ENCODE measurements at regions not wholly inside any gene's neighbourhood (a gene's known extent, or its start where the extent isn't known, plus 50 kb on each side); places are given as distances from the start of the nearest gene placed in this dataset.

GRCh38 chr3:159887168-159887567 is 101.5 kb upstream of the IL12A start:
- no peak overlapping the region for H3K27ac ChIP-seq
- no peak for TF ChIP-seq POLR2A (IDR thresholded peaks at IDR 0.05)
- TF ChIP-seq CTCF (IDR thresholded peaks at IDR 0.05) = no peak
- 85% methylated on average over 4 of the region's 5 CpGs for WGBS (ENCODE audit: insufficient coverage, low coverage, low lambda C conversion rate, missing lambda C conversion rate)
- DNase-seq (no peak), ATAC-seq (no peak)
- H3K4me3 ChIP-seq = no peak overlapping the region
- H3K27me3 ChIP-seq = no peaks in the 10 kb centered on the region
- no peaks in the 10 kb centered on the region for H3K9me3 ChIP-seq
- no peaks in the 10 kb centered on the region for H3K4me1 ChIP-seq
- no peaks in the 10 kb centered on the region for H3K36me3 ChIP-seq
- intact Hi-C loops (cut with DNase I) = loop anchor here (5.0 to 10.0 kb wide), 2 partner anchors 118 to 120 kb away; no protein-coding TSS in a partner anchor

- ATAC-seq (no peak), DNase-seq (no peak)
- Histone ChIP-seq H3K27me3 (no peaks in the 10 kb centered on the region), H3K36me3 (peaks cover 0 to 2% (median 0%) of the 10 kb centered on the region in 4 donors), H3K9me3 (no peaks in the 10 kb centered on the region), H3K4me1 (no peaks in the 10 kb centered on the region), H3K27ac (no peak overlapping the region), H3K4me3 (no peak overlapping the region)
- intact Hi-C loops (cut with DNase I) = loop anchor here (5.0 to 10.0 kb wide), 2 partner anchors 117 to 119 kb away; no protein-coding TSS in a partner anchor
- 73% methylated on average over 3 of the region's 3 CpGs for WGBS (ENCODE audit: insufficient coverage, low coverage, low lambda C conversion rate, missing lambda C conversion rate)
- no peak for TF ChIP-seq CTCF (IDR thresholded peaks at IDR 0.05)
- no peak for TF ChIP-seq POLR2A (IDR thresholded peaks at IDR 0.05)
Observed at GRCh38 chr3:159887911-159888310, 100.7 kb upstream of the IL12A start.

GRCh38 chr3:159892171-159892795 is 96.4 kb upstream of the IL12A start:
- no peaks in the 10 kb centered on the region for H3K9me3 ChIP-seq
- no peaks in the 10 kb centered on the region for H3K4me1 ChIP-seq
- intact Hi-C loops (cut with DNase I) = no loop called here
- peaks cover 0 to 2% (median 0%) of the 10 kb centered on the region in 4 donors for H3K36me3 ChIP-seq
- no peak overlapping the region for H3K27ac ChIP-seq
- ATAC-seq = no peak
- no peak overlapping the region for H3K4me3 ChIP-seq
- 67% methylated on average over 1 of the region's 2 CpGs for WGBS (ENCODE audit: insufficient coverage, low coverage, low lambda C conversion rate, missing lambda C conversion rate)
- no peak for TF ChIP-seq CTCF (IDR thresholded peaks at IDR 0.05)
- no peak for TF ChIP-seq POLR2A (IDR thresholded peaks at IDR 0.05)
- no peak for DNase-seq
- no peaks in the 10 kb centered on the region for H3K27me3 ChIP-seq

GRCh38 chr3:159892801-159893200 is 95.8 kb upstream of the IL12A start:
- WGBS (ENCODE audit: insufficient coverage, low coverage, low lambda C conversion rate, missing lambda C conversion rate) = 80% methylated on average over 1 of the region's 1 CpG
- Histone ChIP-seq H3K4me3 (no peak overlapping the region), H3K27me3 (no peaks in the 10 kb centered on the region), H3K27ac (no peak overlapping the region), H3K4me1 (no peaks in the 10 kb centered on the region), H3K9me3 (no peaks in the 10 kb centered on the region), H3K36me3 (peaks cover 0 to 2% (median 0%) of the 10 kb centered on the region in 4 donors)
- intact Hi-C loops (cut with DNase I) = no loop called here
- DNase-seq = no peak
- ATAC-seq = no peak
- no peak for TF ChIP-seq POLR2A (IDR thresholded peaks at IDR 0.05)
- TF ChIP-seq CTCF (IDR thresholded peaks at IDR 0.05) = no peak
